GM20000 (cell line): ENCODE measurements at regions not wholly inside any gene's neighbourhood (a gene's known extent, or its start where the extent isn't known, plus 50 kb on each side); places are given as distances from the start of the nearest gene placed in this dataset.

Experiments used
- DNase-seq: peaks from one replicate; pipeline ENCODE4 v3.0.0; 2012; ENCODE audit warnings: low spot score
- CTCF ChIP-seq: IDR thresholded peaks from 2 replicates; pipeline ENCODE4 v1.5.1; 2012; ENCODE audit warnings: mild to moderate bottlenecking, control low read depth; ENCODE audit errors: extremely low read depth, missing control alignments

GRCh38 chr5:36755342-36755741, 121.2 kb upstream of the NIPBL start:
- TF ChIP-seq CTCF, result no peak

DNA sequence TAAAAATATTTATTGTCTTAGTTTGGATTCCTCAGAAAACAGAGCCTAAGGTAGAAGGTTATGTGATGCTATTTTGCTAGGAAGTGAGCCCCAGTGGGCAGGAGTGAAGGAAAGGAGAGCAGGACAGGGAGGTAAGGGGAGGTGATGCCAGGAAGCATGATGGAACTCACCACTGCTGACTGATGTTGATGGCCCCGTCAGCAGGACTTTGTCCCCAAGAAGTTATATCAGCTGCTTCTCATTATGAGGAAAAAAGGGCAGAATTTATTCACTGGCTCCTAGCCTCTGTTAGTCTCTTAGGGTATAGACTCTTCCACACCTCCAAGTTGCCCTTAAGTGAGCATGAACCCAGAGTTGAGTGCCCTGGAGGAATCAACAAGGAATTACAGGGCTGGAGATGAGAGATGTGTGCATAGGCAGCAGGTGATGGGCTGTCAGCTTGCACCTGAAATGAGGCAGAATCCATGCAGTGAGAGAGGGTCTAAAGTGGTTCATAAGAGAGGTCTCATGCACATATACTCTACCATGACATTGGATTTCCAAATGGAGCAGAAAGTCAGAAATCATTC, 120.6 kb upstream of the NIPBL start:
- DNase-seq, result no peak
- TF ChIP-seq CTCF, result no peak

More at GRCh38 chr5:36755342-36755741, 121.2 kb upstream of the NIPBL start:
- DNase-seq, result no peak

GRCh38 chr5:36756848-36757247, 119.7 kb upstream of the NIPBL start:
- TF ChIP-seq CTCF, result no peak

GRCh38 chr5:36759117-36759516, 117.5 kb upstream of the NIPBL start:
- no peak for DNase-seq
- no peak for TF ChIP-seq CTCF

More at GRCh38 chr5:36756848-36757247, 119.7 kb upstream of the NIPBL start:
- no peak for DNase-seq

DNA sequence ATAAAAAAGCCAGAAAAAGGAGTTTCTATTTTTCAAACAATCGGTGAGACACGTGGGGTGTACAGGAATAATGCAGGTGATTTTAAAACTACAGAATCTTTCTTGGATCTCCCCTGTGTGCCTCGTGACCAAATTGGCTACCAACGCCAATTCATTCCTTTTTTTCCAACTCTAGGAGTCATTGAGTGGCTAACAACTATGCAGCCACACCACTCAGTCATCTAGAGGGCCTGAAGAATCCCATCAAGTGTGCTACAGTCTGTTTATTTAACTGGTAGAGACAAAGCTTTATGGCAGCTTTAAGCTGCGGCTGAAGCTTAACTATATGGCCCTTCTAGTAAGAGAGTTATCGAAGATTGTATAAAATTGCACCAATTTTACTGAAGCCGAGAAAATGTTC, 113.1 kb upstream of the NIPBL start:
- no peak for TF ChIP-seq CTCF
- no peak for DNase-seq

GRCh38 chr5:36765876-36766275, 110.7 kb upstream of the NIPBL start:
- TF ChIP-seq CTCF, result no peak
- no peak for DNase-seq

DNA sequence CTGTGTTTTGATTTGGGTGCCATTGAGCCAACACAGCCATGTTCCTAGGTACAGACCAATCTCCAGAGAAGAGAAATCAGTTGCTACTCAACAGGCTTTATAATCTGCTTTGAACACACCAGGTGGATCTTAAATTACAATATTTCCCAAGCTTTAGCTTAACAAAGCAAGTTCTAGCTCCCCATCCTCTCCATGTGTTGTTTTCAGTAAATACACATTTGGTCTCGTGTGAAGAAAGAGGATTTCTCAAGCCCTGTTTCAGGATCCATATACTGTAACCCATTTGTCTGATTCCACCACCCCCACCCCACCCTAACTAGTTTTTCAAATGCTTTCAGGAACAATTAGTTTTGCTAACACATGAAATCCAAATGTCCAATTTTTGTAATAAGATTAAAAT, 109.6 kb upstream of the NIPBL start:
- no peak for TF ChIP-seq CTCF
- DNase-seq, result no peak
